DND-41 (cell line): ENCODE measurements at regions not wholly inside any gene's neighbourhood (a gene's known extent, or its start where the extent isn't known, plus 50 kb on each side); places are given as distances from the start of the nearest gene placed in this dataset.

Source experiments
- ATAC-seq: fragments of 200-7000 bp; cut with Tn5 transposase; 3 replicates; pipeline ENCODE4 v1.9.1; 2021; ENCODE audit warnings: low read depth; ENCODE audit not compliant: insufficient read depth
- DNase-seq: peaks from one replicate; pipeline ENCODE4 v3.0.0-alpha.2; 2020
- H2AFZ ChIP-seq: 2 replicates; pipeline ENCODE4 v1.6.0; 2012; ENCODE audit warnings: low read depth, low read length
- H3K27ac ChIP-seq: 2 replicates; pipeline ENCODE4 v1.5.1; 2012; ENCODE audit warnings: low read length, inconsistent platforms
- H3K27me3 ChIP-seq: fragments of 200-600 bp; sonication (generic); 2 replicates; pipeline ENCODE4 v1.6.0; 2012; ENCODE audit warnings: low read length, mild to moderate bottlenecking, inconsistent platforms; ENCODE audit not compliant: insufficient read depth, poor library complexity
- H3K36me3 ChIP-seq: 2 replicates; pipeline ENCODE4 v1.5.1; 2012; ENCODE audit warnings: low read length, inconsistent platforms; ENCODE audit not compliant: insufficient read depth
- H3K4me1 ChIP-seq: 2 replicates; pipeline ENCODE4 v1.5.1; 2012; ENCODE audit warnings: mild to moderate bottlenecking, low read length; ENCODE audit not compliant: insufficient read depth
- H3K4me2 ChIP-seq: 2 replicates; pipeline ENCODE4 v1.6.0; 2012; ENCODE audit warnings: mild to moderate bottlenecking, moderate library complexity, low read length, inconsistent platforms; ENCODE audit not compliant: insufficient read depth
- H3K4me3 ChIP-seq, 2 experiments: fragments of 200-600 bp in 1 of 2; shearing (Covaris generic) in 1 of 2; 2 replicates each; pipeline ENCODE4 v1.5.1; 2012 to 2016; ENCODE audit warnings: inconsistent platforms in 2 of 2, low read length in 2 of 2, mild to moderate bottlenecking in 2 of 2, low read depth in 1 of 2, moderate library complexity in 1 of 2
- H3K79me2 ChIP-seq: 2 replicates; pipeline ENCODE4 v1.6.0; 2012; ENCODE audit warnings: low read length, inconsistent platforms; ENCODE audit not compliant: insufficient read depth
- H3K9ac ChIP-seq: 2 replicates; pipeline ENCODE4 v1.6.0; 2012; ENCODE audit warnings: low read depth, mild to moderate bottlenecking, inconsistent platforms, low read length, moderate library complexity
- H3K9me3 ChIP-seq: 2 replicates; pipeline ENCODE4 v1.5.1; 2012; ENCODE audit warnings: low read length, moderate library complexity, mild to moderate bottlenecking, inconsistent platforms; ENCODE audit not compliant: insufficient read depth, severe bottlenecking
- H4K20me1 ChIP-seq: 2 replicates; pipeline ENCODE4 v1.6.0; 2012; ENCODE audit warnings: low read length; ENCODE audit not compliant: insufficient read depth
- EZH2 ChIP-seq: IDR thresholded peaks from 3 replicates; pipeline ENCODE4 v1.6.1; 2012; ENCODE audit warnings: borderline replicate concordance, low read depth, mild to moderate bottlenecking, moderate library complexity, low read length, inconsistent platforms; ENCODE audit not compliant: severe bottlenecking
- TF ChIP-seq, protein P1 (sequence below): IDR thresholded peaks from 2 replicates; pipeline ENCODE4 v1.5.1; 2012; ENCODE audit warnings: borderline replicate concordance, low read length, moderate library complexity, mild to moderate bottlenecking; ENCODE audit not compliant: poor library complexity, severe bottlenecking; ENCODE audit errors: extremely low read depth

GRCh38 chr2:109700680-109701274 is 86.6 kb downstream of the SOWAHC start:
- no peak overlapping the region for H3K27ac ChIP-seq
- DNase-seq: no peak
- no peaks in the 10 kb centered on the region for H3K4me1 ChIP-seq
- H3K4me3 ChIP-seq: no peak overlapping the region
- H3K9ac ChIP-seq: no peak overlapping the region
- no peaks in the 10 kb centered on the region for H3K79me2 ChIP-seq
- no peaks in the 10 kb centered on the region for H3K9me3 ChIP-seq
- no peak overlapping the region for H2AFZ ChIP-seq
- H3K4me2 ChIP-seq: no peak overlapping the region
- no peaks in the 10 kb centered on the region for H4K20me1 ChIP-seq
- no peaks in the 10 kb centered on the region for H3K27me3 ChIP-seq
- no peak for ATAC-seq
- TF ChIP-seq, protein P1, sequence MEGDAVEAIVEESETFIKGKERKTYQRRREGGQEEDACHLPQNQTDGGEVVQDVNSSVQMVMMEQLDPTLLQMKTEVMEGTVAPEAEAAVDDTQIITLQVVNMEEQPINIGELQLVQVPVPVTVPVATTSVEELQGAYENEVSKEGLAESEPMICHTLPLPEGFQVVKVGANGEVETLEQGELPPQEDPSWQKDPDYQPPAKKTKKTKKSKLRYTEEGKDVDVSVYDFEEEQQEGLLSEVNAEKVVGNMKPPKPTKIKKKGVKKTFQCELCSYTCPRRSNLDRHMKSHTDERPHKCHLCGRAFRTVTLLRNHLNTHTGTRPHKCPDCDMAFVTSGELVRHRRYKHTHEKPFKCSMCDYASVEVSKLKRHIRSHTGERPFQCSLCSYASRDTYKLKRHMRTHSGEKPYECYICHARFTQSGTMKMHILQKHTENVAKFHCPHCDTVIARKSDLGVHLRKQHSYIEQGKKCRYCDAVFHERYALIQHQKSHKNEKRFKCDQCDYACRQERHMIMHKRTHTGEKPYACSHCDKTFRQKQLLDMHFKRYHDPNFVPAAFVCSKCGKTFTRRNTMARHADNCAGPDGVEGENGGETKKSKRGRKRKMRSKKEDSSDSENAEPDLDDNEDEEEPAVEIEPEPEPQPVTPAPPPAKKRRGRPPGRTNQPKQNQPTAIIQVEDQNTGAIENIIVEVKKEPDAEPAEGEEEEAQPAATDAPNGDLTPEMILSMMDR: no peak
- no peak for TF ChIP-seq EZH2
- H3K36me3 ChIP-seq: no peaks in the 10 kb centered on the region

DNA sequence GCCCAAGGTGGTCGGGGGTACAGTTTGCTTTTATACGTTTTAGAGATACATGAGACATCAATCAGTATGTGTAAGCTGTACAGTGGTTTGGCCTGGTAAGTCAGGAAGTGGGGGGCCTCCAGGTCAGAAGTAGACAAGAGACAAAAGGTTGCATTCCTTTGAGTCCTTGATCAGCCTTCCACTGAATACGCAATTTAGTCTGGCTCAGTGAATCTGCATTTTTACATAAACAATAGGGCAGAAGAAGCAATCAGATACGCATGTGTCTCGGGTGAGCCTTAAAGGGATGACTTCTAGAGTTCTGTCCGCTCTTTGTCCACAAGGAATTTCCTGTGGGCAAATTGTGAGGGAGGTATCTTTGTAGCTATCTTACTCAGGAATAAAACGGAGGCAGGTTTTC is 87.2 kb downstream of the SOWAHC start:
- H3K4me1 ChIP-seq: no peaks in the 10 kb centered on the region
- TF ChIP-seq EZH2: no peak
- TF ChIP-seq, protein P1: no peak
- H3K27ac ChIP-seq: no peak overlapping the region

DNA sequence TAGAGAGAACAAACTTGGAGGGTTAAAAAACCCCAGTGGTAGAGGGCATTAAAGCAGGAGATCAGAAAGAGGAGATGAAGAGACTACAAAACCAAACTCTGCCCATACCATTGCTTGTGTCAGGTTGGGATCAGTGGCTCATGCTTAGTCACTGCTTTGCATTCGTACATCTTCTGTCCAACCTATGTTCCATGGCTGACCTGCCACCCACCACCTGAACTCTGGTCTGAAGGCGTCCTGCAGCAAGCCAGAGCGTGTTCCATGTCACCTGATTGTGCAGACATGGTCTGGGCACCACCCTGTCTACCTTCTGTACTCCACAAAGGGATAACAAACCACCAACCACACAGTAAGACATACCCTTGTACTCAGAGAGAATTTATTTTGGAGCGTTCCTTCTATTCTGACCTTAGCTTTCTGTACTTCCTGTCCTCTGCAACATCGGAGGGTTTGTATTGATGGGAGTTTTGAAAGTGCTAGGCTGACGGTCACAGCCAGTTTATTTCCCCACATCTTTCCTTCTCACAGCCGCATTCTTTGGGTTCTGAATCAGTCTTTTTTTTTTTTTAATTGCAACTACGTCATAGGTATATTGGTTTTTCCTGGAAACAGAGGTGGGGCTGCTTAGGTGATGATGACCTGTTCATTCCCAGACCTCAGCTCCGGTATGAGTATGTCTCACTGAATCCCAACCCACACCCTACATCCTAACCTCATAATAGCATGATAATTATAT is 88.3 kb downstream of the SOWAHC start:
- H3K9ac ChIP-seq: no peak overlapping the region
- no peaks in the 10 kb centered on the region for H3K9me3 ChIP-seq
- no peak for ATAC-seq
- H3K27ac ChIP-seq: no peak overlapping the region
- no peaks in the 10 kb centered on the region for H4K20me1 ChIP-seq
- H3K4me3 ChIP-seq: no peak overlapping the region
- TF ChIP-seq, protein P1: no peak
- TF ChIP-seq EZH2: no peak
- DNase-seq: no peak
- no peaks in the 10 kb centered on the region for H3K36me3 ChIP-seq
- H3K4me1 ChIP-seq: no peaks in the 10 kb centered on the region
- no peaks in the 10 kb centered on the region for H3K27me3 ChIP-seq
- H2AFZ ChIP-seq: no peak overlapping the region
- no peak overlapping the region for H3K4me2 ChIP-seq
- H3K79me2 ChIP-seq: no peaks in the 10 kb centered on the region

More for the DNA sequence above, 87.2 kb downstream of the SOWAHC start:
- H3K27me3 ChIP-seq: no peaks in the 10 kb centered on the region
- no peak for ATAC-seq
- no peaks in the 10 kb centered on the region for H3K79me2 ChIP-seq
- DNase-seq: no peak
- no peak overlapping the region for H3K4me3 ChIP-seq
- H3K9me3 ChIP-seq: no peaks in the 10 kb centered on the region
- H3K36me3 ChIP-seq: no peaks in the 10 kb centered on the region
- H3K4me2 ChIP-seq: no peak overlapping the region
- no peak overlapping the region for H2AFZ ChIP-seq
- no peaks in the 10 kb centered on the region for H4K20me1 ChIP-seq
- no peak overlapping the region for H3K9ac ChIP-seq
